Endothelial cell of umbilical vein (primary cell): ENCODE measurements at regions not wholly inside any gene's neighbourhood (a gene's known extent, or its start where the extent isn't known, plus 50 kb on each side); places are given as distances from the start of the nearest gene placed in this dataset.

Source experiments
- BruUV-seq: library from RNA; stranded (reverse); fragments of 400-500 nt; replicated peaks from 2 replicates; lab custom pipeline; 2021; lab: Mats Ljungman, UMichigan
- CTCF ChIA-PET: fragments of 300-600, 350-600 bp; sonication (Branson Sonifier 250); formaldehyde crosslinking; loops from one replicate; lab custom pipeline; 2021; ENCODE audit warnings: antibody characterized with exemption, inconsistent platforms; lab: Charles Lee
- POLR2A ChIA-PET: fragments of 300-600, 350-600 bp; sonication (Branson Sonifier 250); formaldehyde crosslinking; loops from one replicate; lab custom pipeline; 2021; ENCODE audit warnings: antibody characterized with exemption, inconsistent platforms; lab: Charles Lee
- DNase-seq: peaks from one replicate; pipeline ENCODE4 v3.0.0-alpha.2; 2011; ENCODE audit warnings: low read depth, low spot score
- FAIRE-seq: peaks from 2 replicates; lab custom pipeline; 2011; peaks lifted over from hg19 to GRCh38; lab: Jason Lieb, UNC
- H2AFZ ChIP-seq: 2 replicates; pipeline ENCODE4 v1.6.0; 2012; ENCODE audit warnings: low read depth, low read length, control low read depth, inconsistent platforms
- H3K27ac ChIP-seq: 2 replicates; pipeline ENCODE4 v1.5.1; 2011; ENCODE audit warnings: low read depth, mild to moderate bottlenecking, control low read depth, low read length, moderate library complexity; ENCODE audit not compliant: insufficient read depth
- H3K27me3 ChIP-seq, 2 experiments: 2 replicates each; pipeline versions ENCODE4 v1.6.0 to v1.6.1; 2011; ENCODE audit warnings: low read length in 2 of 2, mixed read lengths in 1 of 2; ENCODE audit not compliant: control insufficient read depth in 2 of 2, insufficient read depth in 2 of 2
- H3K36me3 ChIP-seq, 2 experiments: 2 replicates in 1 of 2; 3 replicates in 1 of 2; pipeline ENCODE4 v1.5.1; 2011; ENCODE audit warnings: low read length in 2 of 2, mild to moderate bottlenecking in 1 of 2, moderate library complexity in 1 of 2; ENCODE audit not compliant: control insufficient read depth in 2 of 2, insufficient read depth in 2 of 2; ENCODE audit errors: extremely low read depth in 1 of 2
- H3K4me1 ChIP-seq: 3 replicates; pipeline ENCODE4 v1.5.1; 2011; ENCODE audit warnings: mild to moderate bottlenecking, low read length; ENCODE audit not compliant: control insufficient read depth, insufficient read depth; ENCODE audit errors: extremely low read depth
- H3K4me2 ChIP-seq: 2 replicates; pipeline ENCODE4 v1.6.1; 2011; ENCODE audit warnings: low read length, control low read depth, mixed read lengths; ENCODE audit not compliant: insufficient read depth
- H3K4me3 ChIP-seq, 3 experiments: fragments of 200-600 bp in 1 of 3; sonication (generic), shearing (Covaris generic) in 1 of 3; replicated peaks in 1 of 3; 2 replicates each; pipeline ENCODE4 v1.5.1; 2011 to 2016; ENCODE audit warnings: control low read depth in 3 of 3, low read length in 3 of 3, mild to moderate bottlenecking in 2 of 3, inconsistent platforms in 1 of 3, low read depth in 1 of 3, moderate library complexity in 1 of 3; ENCODE audit not compliant: insufficient read depth in 1 of 3
- H3K79me2 ChIP-seq: 2 replicates; pipeline ENCODE4 v1.6.0; 2012; ENCODE audit warnings: low read length, inconsistent platforms; ENCODE audit not compliant: control insufficient read depth, insufficient read depth
- H3K9ac ChIP-seq: replicated peaks from 2 replicates; pipeline ENCODE3; 2011; ENCODE audit warnings: low read length, control low read depth; ENCODE audit not compliant: insufficient read depth; ENCODE audit errors: extremely low read depth
- H3K9me1 ChIP-seq: replicated peaks from 3 replicates; pipeline ENCODE4 v1.6.0; 2011; ENCODE audit warnings: mild to moderate bottlenecking, low read length; ENCODE audit not compliant: control insufficient read depth, insufficient read depth; ENCODE audit errors: extremely low read depth
- H3K9me3 ChIP-seq: replicated peaks from 2 replicates; pipeline ENCODE4 v1.5.1; 2012; ENCODE audit warnings: low read length, inconsistent platforms; ENCODE audit not compliant: control insufficient read depth, insufficient read depth
- H4K20me1 ChIP-seq: replicated peaks from 2 replicates; pipeline ENCODE3; 2011; ENCODE audit warnings: mild to moderate bottlenecking, low read length; ENCODE audit not compliant: control insufficient read depth, insufficient read depth; ENCODE audit errors: extremely low read depth
- EZH2 ChIP-seq: IDR thresholded peaks from 2 replicates; pipeline ENCODE4 v1.6.1; 2012; ENCODE audit warnings: borderline replicate concordance, low read depth, mild to moderate bottlenecking, moderate library complexity, low read length, inconsistent platforms; ENCODE audit not compliant: severe bottlenecking
- FOS ChIP-seq: IDR thresholded peaks from 2 replicates; pipeline ENCODE4 v1.6.1; 2011; ENCODE audit warnings: mild to moderate bottlenecking, low read length, moderate library complexity, borderline replicate concordance; ENCODE audit not compliant: insufficient read depth
- GATA2 ChIP-seq: IDR thresholded peaks from 2 replicates; pipeline ENCODE4 v1.7.0; 2011; ENCODE audit warnings: low read depth, mild to moderate bottlenecking, moderate library complexity, mixed read lengths, low read length; ENCODE audit not compliant: insufficient read length, insufficient read depth
- JUN ChIP-seq: IDR thresholded peaks from 2 replicates; pipeline ENCODE4 v1.6.1; 2011; ENCODE audit warnings: borderline replicate concordance, low read depth; ENCODE audit not compliant: insufficient read length, insufficient read depth
- MYC ChIP-seq: IDR thresholded peaks from one replicate; pipeline ENCODE4 v1.6.1; 2011; ENCODE audit warnings: mild to moderate bottlenecking, low read depth, low read length
- POLR2A ChIP-seq: IDR thresholded peaks from 2 replicates; pipeline ENCODE4 v1.6.1; 2012; ENCODE audit warnings: low read depth, mild to moderate bottlenecking, control low read depth, low read length
- POLR2AphosphoS5 ChIP-seq: IDR thresholded peaks from 2 replicates; pipeline ENCODE4 v1.6.1; 2012; ENCODE audit warnings: low read depth, mild to moderate bottlenecking, control low read depth, low read length, moderate library complexity; ENCODE audit not compliant: insufficient read depth
- dilution Hi-C: fragments of 300-500 bp; cut with MboI; formaldehyde crosslinking; loops from one replicate; pipeline ENCODE4 v1.15.0; 2019; ENCODE audit warnings: low sequenced_read_pairs; ENCODE audit not compliant: extremely low pct_ligation_motif_present
- intact Hi-C: fragments of 100-400 bp; cut with micrococcal nuclease; formaldehyde crosslinking; loops from one replicate; pipeline ENCODE4 v1.10.0; 2022
- TF ChIP-seq, protein P1 (sequence below): IDR thresholded peaks from 2 replicates; pipeline ENCODE4 v1.6.1; 2011; ENCODE audit not compliant: insufficient read depth, insufficient read length
- TF ChIP-seq, protein P2 (sequence below), 2 donors: IDR thresholded peaks; 1 replicate in 1 of 2; 2 replicates in 1 of 2; pipeline ENCODE4 v1.5.1; 2011; ENCODE audit warnings: low read length in 2 of 2, mild to moderate bottlenecking in 2 of 2, moderate library complexity in 2 of 2, control low read depth in 1 of 2, inconsistent platforms in 1 of 2, low read depth in 1 of 2; ENCODE audit not compliant: insufficient read depth in 1 of 2; ENCODE audit errors: extremely low read depth in 1 of 2

GRCh38 chr5:158390577-158390976 is 531.6 kb upstream of the CLINT1 start:
- intact Hi-C loops, result loop anchor here (1.0 to 10.0 kb wide), 10 partner anchors 24 to 1774 kb away; no protein-coding TSS in a partner anchor
- Histone ChIP-seq H3K27me3 (no peaks in the 10 kb centered on the region), H3K9me1 (no peaks in the 10 kb centered on the region), H2AFZ (no peak overlapping the region), H3K27ac (peak overlapping the region; percentile 74), H3K9me3 (no peaks in the 10 kb centered on the region), H3K4me1 (peaks cover 40% of the 10 kb centered on the region), H3K9ac (peak overlapping the region; percentile 40), H3K4me2 (peak overlapping the region; percentile 58), H3K4me3 (no peak overlapping the region), H4K20me1 (no peaks in the 10 kb centered on the region), H3K36me3 (no peaks in the 10 kb centered on the region), H3K79me2 (no peaks in the 10 kb centered on the region)
- peak; percentile 95 for FAIRE-seq
- peak; percentile 95 for DNase-seq
- ChIA-PET POLR2A (no interaction called here), CTCF (interaction anchor here (0.9 to 1.4 kb wide), 6 partner anchors 17 to 316 kb away, joined by 3 to 14 read pairs (median 4); no protein-coding TSS in a partner anchor)
- dilution Hi-C loops, result no loop called here
- TF ChIP-seq GATA2, result peak; percentile 87
- peak; percentile 99 for TF ChIP-seq FOS
- no peak for TF ChIP-seq MYC
- peak; percentile 62 for TF ChIP-seq POLR2A
- TF ChIP-seq POLR2AphosphoS5, result peak; percentile 99
- TF ChIP-seq, protein P1, sequence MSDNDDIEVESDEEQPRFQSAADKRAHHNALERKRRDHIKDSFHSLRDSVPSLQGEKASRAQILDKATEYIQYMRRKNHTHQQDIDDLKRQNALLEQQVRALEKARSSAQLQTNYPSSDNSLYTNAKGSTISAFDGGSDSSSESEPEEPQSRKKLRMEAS, result no peak
- TF ChIP-seq JUN, result peak; percentile 99
- TF ChIP-seq, protein P2, sequence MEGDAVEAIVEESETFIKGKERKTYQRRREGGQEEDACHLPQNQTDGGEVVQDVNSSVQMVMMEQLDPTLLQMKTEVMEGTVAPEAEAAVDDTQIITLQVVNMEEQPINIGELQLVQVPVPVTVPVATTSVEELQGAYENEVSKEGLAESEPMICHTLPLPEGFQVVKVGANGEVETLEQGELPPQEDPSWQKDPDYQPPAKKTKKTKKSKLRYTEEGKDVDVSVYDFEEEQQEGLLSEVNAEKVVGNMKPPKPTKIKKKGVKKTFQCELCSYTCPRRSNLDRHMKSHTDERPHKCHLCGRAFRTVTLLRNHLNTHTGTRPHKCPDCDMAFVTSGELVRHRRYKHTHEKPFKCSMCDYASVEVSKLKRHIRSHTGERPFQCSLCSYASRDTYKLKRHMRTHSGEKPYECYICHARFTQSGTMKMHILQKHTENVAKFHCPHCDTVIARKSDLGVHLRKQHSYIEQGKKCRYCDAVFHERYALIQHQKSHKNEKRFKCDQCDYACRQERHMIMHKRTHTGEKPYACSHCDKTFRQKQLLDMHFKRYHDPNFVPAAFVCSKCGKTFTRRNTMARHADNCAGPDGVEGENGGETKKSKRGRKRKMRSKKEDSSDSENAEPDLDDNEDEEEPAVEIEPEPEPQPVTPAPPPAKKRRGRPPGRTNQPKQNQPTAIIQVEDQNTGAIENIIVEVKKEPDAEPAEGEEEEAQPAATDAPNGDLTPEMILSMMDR (IDR thresholded peaks at IDR 0.05; ENCODE audit: extremely low read depth in 1 of 2, insufficient read depth in 1 of 2, low read depth in 1 of 2, low read length in 2 of 2), result no peak
- TF ChIP-seq EZH2, result no peak
- BruUV-seq, result no TSS peak
